Effector memory CD4-positive, alpha-beta T cell (primary cell): ENCODE measurements at regions not wholly inside any gene's neighbourhood (a gene's known extent, or its start where the extent isn't known, plus 50 kb on each side); places are given as distances from the start of the nearest gene placed in this dataset.

ENCODE experiments used
- DNase-seq, 3 donors: peaks; one replicate each; pipeline ENCODE4 v3.0.0-alpha.2; 2020
- H3K27ac ChIP-seq: 2 replicates; pipeline ENCODE4 v1.7.0; 2013; ENCODE audit warnings: mild to moderate bottlenecking, low read length, moderate library complexity; ENCODE audit not compliant: insufficient read depth, poor library complexity, severe bottlenecking
- H3K27me3 ChIP-seq: replicated peaks from 2 replicates; pipeline ENCODE4 v1.7.0; 2013; ENCODE audit warnings: mild to moderate bottlenecking, low read length; ENCODE audit not compliant: insufficient read depth, control insufficient read depth, poor library complexity, severe bottlenecking
- H3K36me3 ChIP-seq: 2 replicates; pipeline ENCODE4 v1.7.0; 2013; ENCODE audit warnings: mild to moderate bottlenecking, low read length, moderate library complexity; ENCODE audit not compliant: control insufficient read depth, insufficient read depth
- H3K4me1 ChIP-seq: 2 replicates; pipeline ENCODE4 v1.7.0; 2013; ENCODE audit warnings: low read length, mild to moderate bottlenecking; ENCODE audit not compliant: control insufficient read depth, insufficient read depth, poor library complexity, severe bottlenecking
- H3K4me3 ChIP-seq: 2 replicates; pipeline ENCODE4 v1.7.0; 2013; ENCODE audit warnings: low read length, low read depth, mild to moderate bottlenecking; ENCODE audit not compliant: insufficient read depth, poor library complexity, severe bottlenecking
- H3K9me3 ChIP-seq: 2 replicates; pipeline ENCODE4 v1.7.0; 2013; ENCODE audit warnings: mild to moderate bottlenecking, low read length, moderate library complexity; ENCODE audit not compliant: control insufficient read depth

- no peaks in the 10 kb centered on the region for H3K4me1 ChIP-seq
- no peaks in the 10 kb centered on the region for H3K36me3 ChIP-seq
- no peaks in the 10 kb centered on the region for H3K27me3 ChIP-seq
Observed at GRCh38 chr10:4390219-4390618, 435.8 kb upstream of the AKR1E2 start.

GRCh38 chr10:4385231-4385870, 440.7 kb upstream of the AKR1E2 start:
- DNase-seq, result no peak
- Histone ChIP-seq H3K4me1 (no peaks in the 10 kb centered on the region), H3K36me3 (no peaks in the 10 kb centered on the region)

More at GRCh38 chr10:4390219-4390618, 435.8 kb upstream of the AKR1E2 start:
- Histone ChIP-seq H3K9me3 (no peaks in the 10 kb centered on the region), H3K4me3 (no peak overlapping the region), H3K27ac (no peak overlapping the region)
- no peak for DNase-seq

GRCh38 chr10:4384245-4384644, 441.8 kb upstream of the AKR1E2 start:
- no peaks in the 10 kb centered on the region for H3K36me3 ChIP-seq
- no peak overlapping the region for H3K27ac ChIP-seq
- H3K27me3 ChIP-seq, result no peaks in the 10 kb centered on the region
- no peak overlapping the region for H3K4me3 ChIP-seq
- no peaks in the 10 kb centered on the region for H3K9me3 ChIP-seq
- no peaks in the 10 kb centered on the region for H3K4me1 ChIP-seq
- DNase-seq, result no peak

More at GRCh38 chr10:4385231-4385870, 440.7 kb upstream of the AKR1E2 start:
- H3K27ac ChIP-seq, result no peak overlapping the region
- no peak overlapping the region for H3K4me3 ChIP-seq
- no peaks in the 10 kb centered on the region for H3K9me3 ChIP-seq
- H3K27me3 ChIP-seq, result no peaks in the 10 kb centered on the region

GRCh38 chr10:4383651-4384098, 442.3 kb upstream of the AKR1E2 start:
- H3K27me3 ChIP-seq, result no peaks in the 10 kb centered on the region
- H3K27ac ChIP-seq, result no peak overlapping the region
- DNase-seq, result no peak
- no peak overlapping the region for H3K4me3 ChIP-seq
- no peaks in the 10 kb centered on the region for H3K36me3 ChIP-seq
- no peaks in the 10 kb centered on the region for H3K9me3 ChIP-seq
- H3K4me1 ChIP-seq, result no peaks in the 10 kb centered on the region

- DNase-seq, result no peak
Observed at GRCh38 chr10:4382811-4383210, 443.2 kb upstream of the AKR1E2 start.

GRCh38 chr10:4373612-4374011, 452.4 kb upstream of the AKR1E2 start:
- Histone ChIP-seq H3K36me3 (no peaks in the 10 kb centered on the region), H3K4me1 (no peaks in the 10 kb centered on the region), H3K27ac (no peak overlapping the region), H3K4me3 (no peak overlapping the region), H3K9me3 (no peaks in the 10 kb centered on the region), H3K27me3 (no peaks in the 10 kb centered on the region)
- DNase-seq, result no peak

More at GRCh38 chr10:4382811-4383210, 443.2 kb upstream of the AKR1E2 start:
- Histone ChIP-seq H3K27ac (no peak overlapping the region), H3K4me3 (no peak overlapping the region), H3K4me1 (no peaks in the 10 kb centered on the region), H3K27me3 (no peaks in the 10 kb centered on the region), H3K9me3 (no peaks in the 10 kb centered on the region), H3K36me3 (no peaks in the 10 kb centered on the region)

DNA sequence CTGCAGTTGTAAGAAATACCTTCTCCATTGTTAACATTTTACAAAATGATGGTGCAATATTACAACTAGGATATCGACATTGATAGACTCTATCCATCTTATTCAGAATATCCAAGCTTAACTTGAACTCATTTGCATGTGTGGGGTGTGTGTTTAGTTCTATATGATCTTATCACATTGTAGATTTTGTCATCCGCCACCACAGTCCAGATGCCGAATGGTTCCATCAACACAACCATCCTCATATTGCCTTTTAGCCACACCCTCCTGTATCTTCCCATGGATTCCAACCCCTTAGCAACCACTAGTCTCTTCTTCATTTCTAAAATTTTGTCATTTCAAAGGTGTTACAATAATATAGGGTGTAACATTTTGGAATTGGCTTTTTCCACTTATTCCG, 452.9 kb upstream of the AKR1E2 start:
- Histone ChIP-seq H3K4me3 (no peak overlapping the region), H3K27ac (no peak overlapping the region), H3K36me3 (no peaks in the 10 kb centered on the region), H3K9me3 (no peaks in the 10 kb centered on the region), H3K27me3 (no peaks in the 10 kb centered on the region), H3K4me1 (no peaks in the 10 kb centered on the region)
- DNase-seq, result no peak

GRCh38 chr10:4372601-4373000, 453.4 kb upstream of the AKR1E2 start:
- no peak overlapping the region for H3K4me3 ChIP-seq
- H3K27me3 ChIP-seq, result no peaks in the 10 kb centered on the region
- no peaks in the 10 kb centered on the region for H3K4me1 ChIP-seq
- H3K9me3 ChIP-seq, result no peaks in the 10 kb centered on the region
- H3K36me3 ChIP-seq, result no peaks in the 10 kb centered on the region
- DNase-seq, result no peak
- no peak overlapping the region for H3K27ac ChIP-seq

GRCh38 chr10:4371691-4372295, 454.2 kb upstream of the AKR1E2 start:
- Histone ChIP-seq H3K4me3 (no peak overlapping the region), H3K27me3 (no peaks in the 10 kb centered on the region), H3K4me1 (no peaks in the 10 kb centered on the region), H3K36me3 (no peaks in the 10 kb centered on the region), H3K27ac (no peak overlapping the region), H3K9me3 (no peaks in the 10 kb centered on the region)
- no peak for DNase-seq

- no peak for DNase-seq
- H3K27me3 ChIP-seq, result no peaks in the 10 kb centered on the region
- no peak overlapping the region for H3K4me3 ChIP-seq
- no peaks in the 10 kb centered on the region for H3K36me3 ChIP-seq
- no peaks in the 10 kb centered on the region for H3K9me3 ChIP-seq
- no peaks in the 10 kb centered on the region for H3K4me1 ChIP-seq
- no peak overlapping the region for H3K27ac ChIP-seq
Observed at GRCh38 chr10:4370376-4370775, 455.6 kb upstream of the AKR1E2 start.
